HepG2 (cell line): ENCODE measurements at regions not wholly inside any gene's neighbourhood (a gene's known extent, or its start where the extent isn't known, plus 50 kb on each side); places are given as distances from the start of the nearest gene placed in this dataset.
"Not testable (repeated sequence)": the region's sequence is repeated elsewhere in the genome, so short reads cannot be mapped to it uniquely, and the experiment has no call there.

Experiments
- MYC ChIP-seq: sonication (generic); formaldehyde crosslinking; IDR thresholded peaks from 2 replicates; pipeline ENCODE4 v1.9.0; 2021; ENCODE audit warnings: missing genetic modification reagents, borderline replicate concordance
- ZNF12 ChIP-seq: sonication (generic); formaldehyde crosslinking; IDR thresholded peaks from 2 replicates; pipeline ENCODE4 v1.5.0; 2020; ENCODE audit warnings: missing genetic modification reagents
- TF ChIP-seq, protein P1 (sequence below): sonication (generic); formaldehyde crosslinking; IDR thresholded peaks from 2 replicates; pipeline ENCODE4 v1.5.0; 2020; ENCODE audit warnings: missing genetic modification reagents

DNA sequence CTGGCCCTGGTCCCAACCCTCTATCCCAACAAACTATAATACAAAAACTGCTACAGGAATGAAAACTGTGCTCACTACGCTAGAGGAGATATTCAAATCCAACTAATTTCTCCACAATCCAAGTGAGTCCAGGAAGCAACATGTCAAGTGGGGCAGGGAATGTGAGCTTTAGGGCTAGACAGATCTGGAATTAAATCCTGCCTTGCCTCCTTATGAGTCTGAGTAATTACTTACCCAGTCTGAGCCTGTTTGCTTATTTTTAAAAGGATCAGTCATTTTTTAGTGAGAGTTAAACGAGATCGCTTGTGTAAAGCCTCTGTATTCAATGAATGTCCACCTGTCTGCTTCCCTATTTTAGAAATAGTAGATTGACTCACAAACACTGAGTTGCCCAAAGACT lies 174.6 kb downstream of the TP53TG3F start:
- TF ChIP-seq, protein P1, sequence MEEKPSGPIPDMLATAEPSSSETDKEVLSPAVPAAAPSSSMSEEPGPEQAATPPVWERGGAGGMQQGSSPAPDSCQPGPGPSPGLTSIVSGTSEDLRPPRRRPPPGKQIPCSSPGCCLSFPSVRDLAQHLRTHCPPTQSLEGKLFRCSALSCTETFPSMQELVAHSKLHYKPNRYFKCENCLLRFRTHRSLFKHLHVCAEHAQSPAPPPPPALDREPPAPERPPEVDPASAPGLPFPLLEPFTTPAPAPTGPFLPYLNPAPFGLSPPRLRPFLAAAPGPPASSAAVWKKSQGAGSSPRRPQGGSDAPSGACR (CRISPR knock-in tag), result not testable (repeated sequence)
- TF ChIP-seq ZNF12 (CRISPR knock-in tag); MYC: not testable (repeated sequence)
